NCI-H128 (cell line): ENCODE measurements at regions not wholly inside any gene's neighbourhood (a gene's known extent, or its start where the extent isn't known, plus 50 kb on each side); places are given as distances from the start of the nearest gene placed in this dataset.
"Not testable (repeated sequence)": the region's sequence is repeated elsewhere in the genome, so short reads cannot be mapped to it uniquely, and the experiment has no call there.

Source experiments
- DNase-seq: peaks from one replicate; lab custom pipeline; 2025; ENCODE audit not compliant: unreplicated experiment; lab: John Stamatoyannopoulos, UW

- DNase-seq, result no peak
Measured at GRCh38 chr10:126722726-126723125, 52.2 kb upstream of the C10orf90 start.

- no peak for DNase-seq
Measured at GRCh38 chr10:126723226-126723625, 52.7 kb upstream of the C10orf90 start.

- DNase-seq, result no peak
Measured at GRCh38 chr10:126729314-126729870, 58.9 kb upstream of the C10orf90 start.

GRCh38 chr10:126730856-126731609 is 60.5 kb upstream of the C10orf90 start:
- no peak for DNase-seq

GRCh38 chr10:126731610-126731990 is 61.1 kb upstream of the C10orf90 start:
- no peak for DNase-seq

- no peak for DNase-seq
Measured at GRCh38 chr10:126732308-126732707, 61.8 kb upstream of the C10orf90 start.

GRCh38 chr10:126732868-126733267 is 62.4 kb upstream of the C10orf90 start:
- DNase-seq, result no peak

- no peak for DNase-seq
Measured at GRCh38 chr10:126734015-126734414, 63.5 kb upstream of the C10orf90 start.

- DNase-seq, result no peak
Measured at GRCh38 chr10:126734967-126735366, 64.5 kb upstream of the C10orf90 start.

GRCh38 chr10:126736142-126736541 is 65.6 kb upstream of the C10orf90 start:
- no peak for DNase-seq

- DNase-seq, result no peak
Measured at GRCh38 chr10:126736727-126737126, 66.2 kb upstream of the C10orf90 start.

- DNase-seq, result no peak
Measured at GRCh38 chr10:126738001-126738400, 67.5 kb upstream of the C10orf90 start.

- no peak for DNase-seq
Measured at GRCh38 chr10:126744571-126744970, 74.1 kb upstream of the C10orf90 start.

GRCh38 chr10:126749015-126749655 is 78.6 kb upstream of the C10orf90 start:
- DNase-seq, result no peak

- DNase-seq, result no peak
Measured at GRCh38 chr10:126754966-126755365, 84.5 kb upstream of the C10orf90 start.

GRCh38 chr10:126758867-126759266 is 88.4 kb upstream of the C10orf90 start:
- DNase-seq, result no peak

GRCh38 chr10:126759531-126759930 is 89.0 kb upstream of the C10orf90 start:
- no peak for DNase-seq

- DNase-seq, result not testable (repeated sequence)
Measured at GRCh38 chr10:126766646-126767045, 96.2 kb upstream of the C10orf90 start.

- DNase-seq, result no peak
Measured at GRCh38 chr10:126770809-126771208, 100.3 kb upstream of the C10orf90 start.

- DNase-seq, result no peak
Measured at GRCh38 chr10:126776168-126776567, 105.7 kb upstream of the C10orf90 start.

GRCh38 chr10:126777714-126778113 is 107.2 kb upstream of the C10orf90 start:
- no peak for DNase-seq

GRCh38 chr10:126781450-126782216 is 111.1 kb upstream of the C10orf90 start:
- no peak for DNase-seq
